ENCODE measurements at regions not wholly inside any gene's neighbourhood (a gene's known extent, or its start where the extent isn't known, plus 50 kb on each side); places are given as distances from the start of the nearest gene placed in this dataset.
A peak's percentile ranks its signal among the peaks of the same experiment; 100 is the strongest.
"Not testable (repeated sequence)": the region's sequence is repeated elsewhere in the genome, so short reads cannot be mapped to it uniquely, and the experiment has no call there.

DNA sequence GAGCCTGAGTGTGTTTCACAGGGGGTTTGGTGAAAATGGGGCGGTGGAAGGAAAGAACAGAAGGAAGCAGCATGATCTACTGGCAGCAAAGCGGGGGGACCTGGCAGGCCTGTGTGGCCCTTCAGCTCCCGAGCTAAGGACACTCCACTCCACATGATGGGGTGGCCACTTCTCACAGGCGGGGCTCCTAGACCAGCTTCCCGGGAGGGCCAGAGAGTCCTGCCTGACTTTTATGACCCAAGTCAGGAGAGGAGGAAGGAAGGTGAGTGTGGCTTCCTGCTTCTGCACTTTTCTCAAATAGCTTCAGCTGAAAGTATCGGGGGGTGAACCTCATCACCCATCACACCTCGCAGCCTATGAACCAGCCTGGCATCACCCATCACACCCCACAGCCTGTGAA is 117.5 kb upstream of the AFDN start:
- peaks cover 44% of the 10 kb centered on the region for H3K27me3 ChIP-seq (ENCODE audit: control insufficient read depth, insufficient read depth, low read length)
- WGBS (ENCODE audit: insufficient coverage) = 89% methylated on average over 3 of the region's 7 CpGs

DNA sequence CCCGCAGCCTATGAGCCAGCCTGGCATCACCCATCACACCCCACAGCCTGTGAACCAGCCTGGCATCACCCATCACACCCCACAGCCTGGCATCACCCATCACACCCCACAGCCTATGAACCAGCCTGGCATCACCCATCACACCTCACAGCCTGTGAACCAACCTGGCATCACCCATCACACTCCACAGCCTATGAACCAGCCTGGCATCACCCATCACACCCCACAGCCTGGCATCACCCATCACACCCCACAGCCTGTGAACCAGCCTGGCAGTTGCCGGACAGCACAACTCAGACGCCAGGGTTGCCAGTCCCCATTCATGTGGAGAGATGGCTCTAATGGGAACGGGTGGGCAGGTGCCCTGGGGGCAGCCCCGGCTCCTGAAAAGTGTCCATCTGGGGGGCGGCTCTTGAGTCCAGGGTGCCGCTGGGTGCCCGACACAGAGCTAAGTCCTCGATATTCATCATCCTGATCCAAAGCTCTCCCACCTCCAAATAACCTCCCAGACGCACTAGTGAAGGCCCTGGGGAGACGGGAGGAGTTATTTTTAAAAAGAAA is 116.9 kb upstream of the AFDN start:
- H3K27ac ChIP-seq (ENCODE audit: low read length); H3K9me3 ChIP-seq (replicated peaks; ENCODE audit: control insufficient read depth, low read depth, low read length); H3K4me3 ChIP-seq (ENCODE audit: low read length); H3K36me3 ChIP-seq (ENCODE audit: control insufficient read depth, insufficient read depth, low read length); DNase-seq: not testable (repeated sequence)
- Histone ChIP-seq H3K4me1 (ENCODE audit: control insufficient read depth, insufficient read depth, low read length) (peaks cover 18% of the 10 kb centered on the region), H3K27me3 (ENCODE audit: control insufficient read depth, insufficient read depth, low read length) (peaks cover 45% of the 10 kb centered on the region)
- WGBS (ENCODE audit: insufficient coverage) = 90% methylated on average over 3 of the region's 11 CpGs

More for the DNA sequence above, 117.5 kb upstream of the AFDN start:
- no peak for DNase-seq
- Histone ChIP-seq H3K9me3 (replicated peaks; ENCODE audit: control insufficient read depth, low read depth, low read length) (no peaks in the 10 kb centered on the region), H3K4me1 (ENCODE audit: control insufficient read depth, insufficient read depth, low read length) (peaks cover 22% of the 10 kb centered on the region), H3K4me3 (ENCODE audit: low read length) (no peak overlapping the region), H3K36me3 (ENCODE audit: control insufficient read depth, insufficient read depth, low read length) (no peaks in the 10 kb centered on the region), H3K27ac (ENCODE audit: low read length) (no peak overlapping the region)

DNA sequence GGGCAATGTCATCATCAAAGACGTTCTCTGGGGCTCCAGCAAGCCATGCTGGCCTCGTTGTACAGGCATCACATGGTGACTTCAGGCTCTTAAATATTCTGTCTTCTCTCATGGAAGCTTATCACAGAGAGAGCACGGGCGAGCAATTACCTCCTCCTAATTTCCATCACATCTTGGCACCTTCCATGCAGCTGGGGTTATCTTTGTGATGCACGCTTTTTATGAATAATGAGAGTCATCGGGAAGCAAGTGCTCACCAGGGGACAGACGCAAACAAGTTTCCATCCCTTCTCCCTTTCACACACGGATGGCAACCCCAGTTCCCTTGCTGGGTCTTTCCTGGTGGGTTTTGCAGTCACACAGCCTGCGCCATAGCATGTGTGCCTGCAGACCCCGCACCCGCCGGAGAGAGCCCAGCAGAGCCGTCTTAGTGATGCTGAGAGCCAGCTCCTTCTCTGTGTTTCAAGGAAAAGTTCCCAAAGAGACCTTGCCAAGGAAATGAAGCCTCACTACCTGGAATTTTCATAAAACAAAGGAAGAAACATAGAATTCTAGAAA is 116.3 kb upstream of the AFDN start:
- no peak overlapping the region for H3K27ac ChIP-seq (ENCODE audit: low read length)
- H3K27me3 ChIP-seq (ENCODE audit: control insufficient read depth, insufficient read depth, low read length) = peaks cover 50% of the 10 kb centered on the region
- WGBS (ENCODE audit: insufficient coverage) = 63% methylated on average over 11 of the region's 13 CpGs
- H3K4me3 ChIP-seq (ENCODE audit: low read length) = no peak overlapping the region
- H3K9me3 ChIP-seq (replicated peaks; ENCODE audit: control insufficient read depth, low read depth, low read length) = no peaks in the 10 kb centered on the region
- H3K36me3 ChIP-seq (ENCODE audit: control insufficient read depth, insufficient read depth, low read length) = no peaks in the 10 kb centered on the region
- DNase-seq = no peak
- H3K4me1 ChIP-seq (ENCODE audit: control insufficient read depth, insufficient read depth, low read length) = peaks cover 18% of the 10 kb centered on the region

DNA sequence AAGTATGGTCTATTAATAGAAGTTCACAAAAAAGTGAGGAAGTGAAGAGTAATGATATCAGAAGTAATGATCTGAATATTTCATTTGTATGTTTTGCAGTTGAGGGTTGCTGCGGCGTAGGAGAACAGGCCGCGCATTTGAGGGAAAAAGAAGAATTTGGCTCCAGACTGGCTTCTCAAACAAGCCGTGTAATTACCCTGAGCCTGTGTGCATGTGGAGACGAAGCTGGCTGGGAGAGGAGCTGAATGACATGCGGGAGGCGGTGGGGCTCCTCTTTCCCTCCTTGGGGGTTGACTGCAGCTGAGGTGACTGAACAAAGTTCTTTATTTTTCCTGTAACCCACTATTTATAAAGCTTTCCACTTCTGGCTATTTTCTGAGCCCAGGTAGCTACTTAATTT is 115.5 kb upstream of the AFDN start:
- H3K27ac ChIP-seq (ENCODE audit: low read length) = no peak overlapping the region
- H3K27me3 ChIP-seq (ENCODE audit: control insufficient read depth, insufficient read depth, low read length) = peaks cover 52% of the 10 kb centered on the region
- peaks cover 18% of the 10 kb centered on the region for H3K4me1 ChIP-seq (ENCODE audit: control insufficient read depth, insufficient read depth, low read length)
- no peaks in the 10 kb centered on the region for H3K36me3 ChIP-seq (ENCODE audit: control insufficient read depth, insufficient read depth, low read length)
- no peak overlapping the region for H3K4me3 ChIP-seq (ENCODE audit: low read length)
- DNase-seq = peak; percentile 53
- WGBS (ENCODE audit: insufficient coverage) = 65% methylated on average over 5 of the region's 8 CpGs
- H3K9me3 ChIP-seq (replicated peaks; ENCODE audit: control insufficient read depth, low read depth, low read length) = no peaks in the 10 kb centered on the region

DNA sequence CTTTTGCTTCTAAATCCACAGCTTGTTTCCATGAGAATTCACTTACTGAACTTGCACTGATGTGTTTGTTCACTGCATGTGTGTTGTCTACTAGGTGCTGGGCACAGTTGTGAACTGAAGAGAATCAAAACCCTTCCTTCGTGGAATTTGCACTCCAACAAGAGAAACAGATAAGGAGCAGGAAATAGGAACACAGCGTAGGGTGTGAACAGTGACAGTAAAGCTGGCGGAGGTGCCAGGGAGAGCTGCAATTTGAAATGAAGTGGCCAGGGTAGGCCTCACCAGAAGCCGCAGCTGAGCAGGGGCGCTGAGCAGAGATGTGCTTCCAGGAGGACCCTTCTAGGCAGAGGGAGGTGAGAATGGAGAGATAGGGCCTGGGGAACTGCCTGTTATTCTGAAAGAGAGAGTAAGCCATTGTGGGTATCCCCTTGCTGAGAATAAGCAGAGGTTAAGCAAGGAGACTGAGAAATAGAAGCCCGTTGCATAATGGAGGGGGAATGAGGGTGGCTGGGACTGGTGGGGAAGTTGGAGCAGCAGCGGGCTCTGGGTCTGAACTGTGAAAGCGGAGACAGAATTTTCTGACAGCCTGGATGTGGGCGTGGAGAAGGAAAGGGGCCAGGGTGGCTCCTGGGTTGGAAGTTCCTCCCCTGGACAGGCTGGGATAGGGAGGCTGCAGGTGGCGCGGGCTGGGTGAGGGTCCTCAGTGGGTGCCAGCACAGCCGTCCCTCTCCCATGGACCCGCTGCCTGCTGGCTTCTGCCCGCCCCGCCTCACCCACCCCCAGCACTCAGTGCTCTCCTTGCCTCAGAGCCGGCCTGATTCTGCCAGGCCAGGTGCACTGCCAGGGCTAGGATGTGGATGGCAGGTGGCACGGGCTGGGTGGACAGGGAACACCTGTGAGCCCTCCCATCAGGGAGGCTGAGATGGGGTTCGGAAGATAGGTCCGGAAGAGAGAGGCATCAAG is 114.7 kb upstream of the AFDN start:
- DNase-seq = no peak
- no peaks in the 10 kb centered on the region for H3K9me3 ChIP-seq (replicated peaks; ENCODE audit: control insufficient read depth, low read depth, low read length)
- no peak overlapping the region for H3K27ac ChIP-seq (ENCODE audit: low read length)
- H3K27me3 ChIP-seq (ENCODE audit: control insufficient read depth, insufficient read depth, low read length) = peaks cover 49% of the 10 kb centered on the region
- whole genome bisulfite sequencing (ENCODE audit: insufficient coverage) = 84% methylated on average over 13 of the region's 19 CpGs
- H3K4me1 ChIP-seq (ENCODE audit: control insufficient read depth, insufficient read depth, low read length) = peaks cover 18% of the 10 kb centered on the region
- no peaks in the 10 kb centered on the region for H3K36me3 ChIP-seq (ENCODE audit: control insufficient read depth, insufficient read depth, low read length)
- no peak overlapping the region for H3K4me3 ChIP-seq (ENCODE audit: low read length)

DNA sequence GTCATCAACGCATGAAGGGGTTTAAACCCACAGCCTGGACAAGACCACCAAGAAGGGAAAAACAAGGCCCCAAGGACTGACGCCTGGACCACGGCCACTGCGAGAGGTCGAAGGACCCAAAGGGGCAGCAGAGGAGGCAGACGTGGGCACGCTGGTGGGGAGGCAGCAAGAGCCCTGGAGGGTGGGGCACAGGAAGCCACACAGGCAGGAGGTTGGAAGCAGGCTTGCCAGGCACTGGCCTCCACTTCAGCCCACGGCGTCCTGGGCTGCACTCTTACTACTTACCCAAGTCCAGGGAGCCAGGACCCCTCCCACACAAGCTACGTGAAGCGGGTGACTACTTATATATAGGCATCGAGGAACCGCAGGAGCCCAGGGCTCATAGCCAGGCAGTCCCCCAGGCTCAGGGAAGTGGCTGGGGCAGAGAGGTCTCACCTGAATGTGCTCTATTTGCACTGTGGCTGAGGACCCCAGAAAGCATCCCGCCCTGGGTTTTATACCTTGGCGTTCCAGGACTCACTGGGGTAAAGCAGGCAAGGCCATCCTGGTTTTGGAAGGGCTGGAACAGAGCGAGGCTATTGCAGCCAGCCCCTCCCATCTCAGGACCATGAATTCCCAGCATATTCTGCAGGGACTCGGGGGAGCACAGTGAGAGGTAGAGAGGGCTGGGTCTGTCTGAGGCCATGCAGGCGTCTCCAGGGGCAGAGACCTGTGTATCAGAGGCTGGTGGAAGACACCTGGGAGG is 113.8 kb upstream of the AFDN start:
- H3K4me3 ChIP-seq (ENCODE audit: low read length) = no peak overlapping the region
- peaks cover 50% of the 10 kb centered on the region for H3K27me3 ChIP-seq (ENCODE audit: control insufficient read depth, insufficient read depth, low read length)
- no peaks in the 10 kb centered on the region for H3K36me3 ChIP-seq (ENCODE audit: control insufficient read depth, insufficient read depth, low read length)
- peaks cover under 1% of the 10 kb centered on the region for H3K9me3 ChIP-seq (replicated peaks; ENCODE audit: control insufficient read depth, low read depth, low read length)
- DNase-seq = no peak
- H3K27ac ChIP-seq (ENCODE audit: low read length) = no peak overlapping the region
- WGBS (ENCODE audit: insufficient coverage) = 83% methylated on average over 15 of the region's 18 CpGs
- H3K4me1 ChIP-seq (ENCODE audit: control insufficient read depth, insufficient read depth, low read length) = peaks cover 17% of the 10 kb centered on the region

DNA sequence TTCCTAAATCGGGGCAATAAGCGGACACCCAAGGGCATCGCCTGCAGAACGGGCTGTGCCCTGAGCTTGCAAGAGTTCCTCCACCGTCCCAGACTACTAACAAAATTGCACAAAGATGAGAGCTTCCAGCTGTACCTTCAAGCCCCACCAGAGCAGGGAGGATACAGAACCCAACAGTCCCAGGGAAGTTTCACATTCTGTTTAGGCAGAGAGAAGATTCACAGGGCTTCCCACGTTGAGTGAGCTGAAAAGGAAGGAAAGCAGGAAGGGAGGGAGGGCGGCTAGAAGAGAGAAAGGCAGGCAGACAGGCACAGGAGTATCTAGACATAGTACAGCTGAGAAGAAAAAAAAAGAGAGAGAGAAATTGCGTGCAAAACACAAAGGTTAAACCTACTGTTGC is 112.6 kb upstream of the AFDN start:
- Histone ChIP-seq H3K27me3 (ENCODE audit: control insufficient read depth, insufficient read depth, low read length) (peaks cover 45% of the 10 kb centered on the region), H3K36me3 (ENCODE audit: control insufficient read depth, insufficient read depth, low read length) (no peaks in the 10 kb centered on the region), H3K4me3 (ENCODE audit: low read length) (no peak overlapping the region), H3K27ac (ENCODE audit: low read length) (no peak overlapping the region), H3K4me1 (ENCODE audit: control insufficient read depth, insufficient read depth, low read length) (peaks cover 11% of the 10 kb centered on the region), H3K9me3 (replicated peaks; ENCODE audit: control insufficient read depth, low read depth, low read length) (peaks cover 3% of the 10 kb centered on the region)
- no peak for DNase-seq
- WGBS (ENCODE audit: insufficient coverage) = 27% methylated on average over 4 of the region's 8 CpGs

DNA sequence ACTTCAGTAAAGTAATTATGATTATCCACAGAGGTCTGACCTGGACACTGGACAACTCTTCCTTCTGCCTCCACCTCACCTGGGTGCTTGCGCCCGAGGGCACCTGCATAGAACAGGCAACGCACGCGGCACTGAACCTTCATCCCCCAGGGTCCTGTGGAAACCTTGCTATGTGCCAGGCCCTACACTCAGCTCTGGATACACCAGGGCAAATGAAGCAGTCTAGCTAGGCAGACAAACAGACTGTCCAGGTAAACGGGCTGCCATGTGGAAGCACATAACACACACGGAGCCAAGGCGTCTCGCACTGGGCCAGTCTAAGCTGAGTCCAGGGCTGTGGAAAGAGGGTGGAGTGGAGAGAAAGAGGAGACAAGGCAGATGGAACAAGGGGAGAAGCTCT is 109.3 kb upstream of the AFDN start:
- Histone ChIP-seq H3K4me1 (ENCODE audit: control insufficient read depth, insufficient read depth, low read length) (peaks cover 7% of the 10 kb centered on the region), H3K27ac (ENCODE audit: low read length) (no peak overlapping the region), H3K27me3 (ENCODE audit: control insufficient read depth, insufficient read depth, low read length) (peaks cover 38% of the 10 kb centered on the region), H3K36me3 (ENCODE audit: control insufficient read depth, insufficient read depth, low read length) (no peaks in the 10 kb centered on the region), H3K9me3 (replicated peaks; ENCODE audit: control insufficient read depth, low read depth, low read length) (peaks cover 3% of the 10 kb centered on the region), H3K4me3 (ENCODE audit: low read length) (no peak overlapping the region)
- no peak for DNase-seq
- 95% methylated on average over 3 of the region's 9 CpGs for WGBS (ENCODE audit: insufficient coverage)

DNA sequence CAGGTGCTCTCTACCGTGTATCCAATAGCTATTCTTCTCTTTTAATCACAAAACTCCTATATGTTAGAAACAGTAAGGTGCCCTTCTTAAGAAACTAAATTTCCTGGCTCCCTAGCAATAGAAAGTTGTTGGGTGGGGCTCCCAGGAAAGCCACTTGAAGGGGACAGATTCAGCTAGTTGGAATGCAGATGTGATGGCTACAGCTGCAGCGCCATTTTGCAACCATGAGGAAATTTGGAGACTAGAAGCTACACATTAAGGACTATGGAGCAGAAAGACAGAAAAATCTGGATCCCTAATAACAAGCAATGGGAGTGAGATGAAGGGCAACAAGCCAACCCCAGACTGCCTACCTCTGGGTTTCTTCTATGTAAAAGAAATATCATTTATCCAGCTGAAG is 108.8 kb upstream of the AFDN start:
- no CpG with 5 or more reads among the region's 2 CpGs for WGBS (ENCODE audit: insufficient coverage)
- Histone ChIP-seq H3K9me3 (replicated peaks; ENCODE audit: control insufficient read depth, low read depth, low read length) (peaks cover 3% of the 10 kb centered on the region), H3K4me1 (ENCODE audit: control insufficient read depth, insufficient read depth, low read length) (peaks cover 7% of the 10 kb centered on the region), H3K27ac (ENCODE audit: low read length) (no peak overlapping the region), H3K4me3 (ENCODE audit: low read length) (no peak overlapping the region), H3K27me3 (ENCODE audit: control insufficient read depth, insufficient read depth, low read length) (peaks cover 39% of the 10 kb centered on the region), H3K36me3 (ENCODE audit: control insufficient read depth, insufficient read depth, low read length) (no peaks in the 10 kb centered on the region)
- DNase-seq = no peak

DNA sequence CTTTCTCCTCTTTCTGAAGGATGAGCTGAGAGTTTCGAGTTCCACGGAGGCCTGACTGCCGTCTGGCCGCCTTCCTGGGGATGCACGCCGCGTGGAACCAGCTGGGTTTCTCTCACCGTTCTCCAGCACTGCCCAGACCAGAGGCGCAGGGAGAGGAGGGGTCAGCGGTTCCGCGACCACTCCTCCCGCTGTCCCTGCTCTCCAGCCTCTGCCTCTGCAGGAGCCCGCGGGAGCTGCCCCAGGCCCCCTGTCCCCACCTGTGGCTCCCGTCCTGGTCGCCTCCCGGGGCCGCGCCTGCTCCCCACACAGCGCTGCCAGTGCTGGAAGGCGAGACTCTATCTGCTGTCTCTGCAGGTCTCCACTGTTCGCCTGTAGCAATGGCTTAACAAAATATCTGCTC is 106.8 kb upstream of the AFDN start:
- Histone ChIP-seq H3K27ac (ENCODE audit: low read length) (no peak overlapping the region), H3K27me3 (ENCODE audit: control insufficient read depth, insufficient read depth, low read length) (peaks cover 27% of the 10 kb centered on the region), H3K4me1 (ENCODE audit: control insufficient read depth, insufficient read depth, low read length) (peaks cover 7% of the 10 kb centered on the region), H3K4me3 (ENCODE audit: low read length) (no peak overlapping the region), H3K36me3 (ENCODE audit: control insufficient read depth, insufficient read depth, low read length) (no peaks in the 10 kb centered on the region), H3K9me3 (replicated peaks; ENCODE audit: control insufficient read depth, low read depth, low read length) (peaks cover 3% of the 10 kb centered on the region)
- no peak for DNase-seq
- 56% methylated on average over 23 of the region's 23 CpGs for WGBS (ENCODE audit: insufficient coverage)
